ENCODE measurements at regions not wholly inside any gene's neighbourhood (a gene's known extent, or its start where the extent isn't known, plus 50 kb on each side); places are given as distances from the start of the nearest gene placed in this dataset.

DNA sequence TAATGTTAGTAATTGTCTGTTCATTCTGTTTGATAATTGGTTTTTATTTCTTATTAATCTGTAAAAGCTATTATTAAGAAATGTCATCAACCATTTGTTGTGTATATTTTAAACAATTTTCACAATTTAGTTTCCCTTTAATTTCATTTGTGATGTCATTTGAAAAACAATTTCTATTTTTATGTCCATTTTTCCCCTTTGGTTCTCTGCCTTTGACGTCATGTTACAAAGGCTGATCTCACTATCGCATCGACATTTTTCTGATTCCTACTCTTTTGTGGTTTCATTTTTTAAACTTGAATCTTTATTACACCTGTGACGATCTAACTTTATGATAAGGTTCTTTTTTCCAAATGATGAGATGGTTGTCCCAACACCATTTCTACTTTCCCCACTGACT lies 191.0 kb upstream of the ZNF507 start:
- no peaks in the 10 kb centered on the region for H3K36me3 ChIP-seq (ENCODE audit: control insufficient read depth, insufficient read depth, low read length)
- no CpG with 5 or more reads among the region's 4 CpGs for WGBS, 2 experiments (ENCODE audit: extremely low coverage in 2 of 2, insufficient read length in 1 of 2)
- no peak overlapping the region for H2AK5ac ChIP-seq (ENCODE audit: low read depth, low read length)
- no peak overlapping the region for H2BK120ac ChIP-seq (ENCODE audit: low read depth, low read length)
- H3K9me1 ChIP-seq (ENCODE audit: insufficient read depth, low read length): no peaks in the 10 kb centered on the region
- no peak overlapping the region for H3K4me2 ChIP-seq (ENCODE audit: low read depth, low read length)
- ChIA-PET CTCF (no interaction called here), POLR2A (ENCODE audit: unreplicated experiment) (no interaction called here)
- no peak overlapping the region for H2BK5ac ChIP-seq (ENCODE audit: low read depth, low read length, poor library complexity, severe bottlenecking)
- no peaks in the 10 kb centered on the region for H3K27me3 ChIP-seq (ENCODE audit: control insufficient read depth, insufficient read depth, low read length)
- intact Hi-C loops (cut with micrococcal nuclease): no loop called here
- no peak overlapping the region for H4K91ac ChIP-seq (ENCODE audit: insufficient read depth, low read depth, low read length)
- no peak overlapping the region for H3K56ac ChIP-seq (ENCODE audit: extremely low read depth, insufficient read depth, low read length)
- no peak overlapping the region for H4K5ac ChIP-seq (ENCODE audit: low read depth, low read length)
- H2AK9ac ChIP-seq (replicated peaks; ENCODE audit: low read depth, low read length, poor library complexity): no peak overlapping the region
- H3K4me1 ChIP-seq (ENCODE audit: control insufficient read depth, insufficient read depth, low read length): no peaks in the 10 kb centered on the region
- H2BK15ac ChIP-seq (ENCODE audit: low read depth, low read length): no peak overlapping the region
- H3K14ac ChIP-seq (replicated peaks; ENCODE audit: low read depth, low read length): no peak overlapping the region
- no peaks in the 10 kb centered on the region for H3K79me1 ChIP-seq (ENCODE audit: low read depth in 1 of 2, low read length in 2 of 2)
- H3K4me3 ChIP-seq (ENCODE audit: insufficient read depth, low read depth, low read length): no peak overlapping the region
- in situ Hi-C loops (cut with MboI; ENCODE audit: low sequenced_read_pairs): no loop called here
- H3K9ac ChIP-seq (ENCODE audit: low read depth, low read length): no peak overlapping the region
- H3K9me3 ChIP-seq (ENCODE audit: control insufficient read depth, insufficient read depth, low read length): no peaks in the 10 kb centered on the region
- H4K20me1 ChIP-seq (ENCODE audit: insufficient read depth, low read length): no peaks in the 10 kb centered on the region
- H3K27ac ChIP-seq (ENCODE audit: insufficient read depth, low read length): no peak overlapping the region
- no peak overlapping the region for H4K8ac ChIP-seq (ENCODE audit: low read depth in 2 of 2, low read length in 2 of 2)
- no peak overlapping the region for H2BK20ac ChIP-seq (ENCODE audit: low read depth, low read length)
- DNase-seq: no peak
- dilution Hi-C loops (cut with HindIII; ENCODE audit: low sequenced_read_pairs, unreplicated experiment): no loop called here
- no TSS peak for BruUV-seq (replicated peaks)
- H2AFZ ChIP-seq (replicated peaks; ENCODE audit: low read length, poor library complexity): no peak overlapping the region
- no peak overlapping the region for H3K23ac ChIP-seq (ENCODE audit: low read depth, low read length)
- H3K18ac ChIP-seq (ENCODE audit: low read depth, low read length): no peak overlapping the region
- no peak for ATAC-seq (ENCODE audit: low read depth)
- no peak for TF ChIP-seq FOS (IDR thresholded peaks at IDR 0.05; ENCODE audit: low read depth, low read length)
- TF ChIP-seq BHLHE40 (IDR thresholded peaks at IDR 0.05; ENCODE audit: low read depth, low read length): no peak
- no peak for TF ChIP-seq POLR2A (IDR thresholded peaks at IDR 0.05; ENCODE audit: low read depth, low read length)
- TF ChIP-seq NFE2L2 (IDR thresholded peaks at IDR 0.05; ENCODE audit: low read depth, low read length): no peak
- no peak overlapping the region for H3K4ac ChIP-seq (ENCODE audit: low read depth, low read length)

Data from IMR-90 (cell line).